ENCODE measurements at regions not wholly inside any gene's neighbourhood (a gene's known extent, or its start where the extent isn't known, plus 50 kb on each side); places are given as distances from the start of the nearest gene placed in this dataset.

DNA sequence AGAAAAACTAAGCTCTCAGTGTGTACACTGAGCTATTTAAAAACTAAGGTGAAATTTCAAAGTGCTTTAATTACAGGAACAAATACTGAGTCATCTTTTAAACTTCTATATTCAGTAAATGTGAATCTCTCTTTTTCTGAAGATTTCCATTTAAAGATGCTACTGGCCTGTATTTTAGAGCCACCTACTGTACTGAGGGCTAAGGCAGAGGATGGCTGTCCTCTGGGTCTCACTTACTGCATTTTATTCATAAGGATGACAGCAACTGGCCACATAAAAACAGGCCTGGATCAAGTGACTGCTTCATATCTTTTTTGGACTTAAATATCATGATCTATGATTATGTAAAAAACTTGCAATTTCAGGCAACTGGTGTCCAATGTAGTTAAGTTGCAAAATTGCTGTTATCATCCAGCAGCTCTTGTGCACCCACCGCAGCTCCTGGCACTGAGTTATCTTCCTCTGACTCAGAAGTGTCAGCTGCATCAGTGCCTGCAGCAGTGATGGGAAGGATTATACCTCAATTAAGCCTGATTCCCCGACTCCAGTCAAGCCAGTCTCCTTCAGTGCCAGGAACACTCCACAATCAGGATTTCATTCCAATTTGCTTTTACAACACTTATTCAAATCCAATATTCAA lies 1073.7 kb downstream of the PDHA2 start:
- ChIA-PET POLR2A (no interaction called here), CTCF (no interaction called here)
- Histone ChIP-seq H3K36me3 (ENCODE audit: control insufficient read depth, insufficient read depth, low read length) (no peaks in the 10 kb centered on the region), H3K9me3 (no peaks in the 10 kb centered on the region), H3K4me1 (no peaks in the 10 kb centered on the region), H3K27me3 (replicated peaks; ENCODE audit: control insufficient read depth, insufficient read depth, low read length) (no peaks in the 10 kb centered on the region), H3K4me3 (ENCODE audit: low read depth, low read length) (no peak overlapping the region)
- BruUV-seq (replicated peaks), result no TSS peak
- no peak for TF ChIP-seq CTCF (IDR thresholded peaks at IDR 0.05; ENCODE audit: insufficient read depth in 1 of 2, low read depth in 1 of 2, low read length in 1 of 2, severe bottlenecking in 1 of 2, unreplicated experiment in 1 of 2)
- no peaks in the 10 kb centered on the region for H3K9me3 Mint-ChIP-seq (ENCODE audit: unreplicated experiment)
- H3K4me3 Mint-ChIP-seq (ENCODE audit: unreplicated experiment), result no peak overlapping the region
- H3K27ac Mint-ChIP-seq (ENCODE audit: unreplicated experiment), result no peak overlapping the region
- DNase-seq, result no peak
- no peaks in the 10 kb centered on the region for H3K4me1 Mint-ChIP-seq (ENCODE audit: low read depth, unreplicated experiment)
- no peaks in the 10 kb centered on the region for H3K27me3 Mint-ChIP-seq (ENCODE audit: insufficient read depth, unreplicated experiment)
- H3K36me3 Mint-ChIP-seq (ENCODE audit: insufficient read depth, unreplicated experiment), result no peaks in the 10 kb centered on the region
- intact Hi-C loops (cut with micrococcal nuclease; ENCODE audit: unreplicated experiment), result no loop called here

GRCh38 chr4:96916711-96917110 lies 1076.8 kb downstream of the PDHA2 start:
- no peak overlapping the region for H3K27ac Mint-ChIP-seq (ENCODE audit: unreplicated experiment)
- Histone ChIP-seq H3K9me3 (no peaks in the 10 kb centered on the region), H3K4me1 (no peaks in the 10 kb centered on the region), H3K27me3 (replicated peaks; ENCODE audit: control insufficient read depth, insufficient read depth, low read length) (no peaks in the 10 kb centered on the region), H3K4me3 (ENCODE audit: low read depth, low read length) (no peak overlapping the region), H3K36me3 (ENCODE audit: control insufficient read depth, insufficient read depth, low read length) (no peaks in the 10 kb centered on the region)
- H3K27me3 Mint-ChIP-seq (ENCODE audit: insufficient read depth, unreplicated experiment), result no peaks in the 10 kb centered on the region
- no peaks in the 10 kb centered on the region for H3K4me1 Mint-ChIP-seq (ENCODE audit: low read depth, unreplicated experiment)
- TF ChIP-seq CTCF (IDR thresholded peaks at IDR 0.05; ENCODE audit: insufficient read depth in 1 of 2, low read depth in 1 of 2, low read length in 1 of 2, severe bottlenecking in 1 of 2, unreplicated experiment in 1 of 2), result no peak
- CTCF ChIA-PET, result no interaction called here
- no TSS peak for BruUV-seq (replicated peaks)
- no peak overlapping the region for H3K4me3 Mint-ChIP-seq (ENCODE audit: unreplicated experiment)
- H3K9me3 Mint-ChIP-seq (ENCODE audit: unreplicated experiment), result no peaks in the 10 kb centered on the region
- POLR2A ChIA-PET, result no interaction called here
- DNase-seq, result no peak
- no peaks in the 10 kb centered on the region for H3K36me3 Mint-ChIP-seq (ENCODE audit: insufficient read depth, unreplicated experiment)
- intact Hi-C loops (cut with micrococcal nuclease; ENCODE audit: unreplicated experiment), result no loop called here

DNA sequence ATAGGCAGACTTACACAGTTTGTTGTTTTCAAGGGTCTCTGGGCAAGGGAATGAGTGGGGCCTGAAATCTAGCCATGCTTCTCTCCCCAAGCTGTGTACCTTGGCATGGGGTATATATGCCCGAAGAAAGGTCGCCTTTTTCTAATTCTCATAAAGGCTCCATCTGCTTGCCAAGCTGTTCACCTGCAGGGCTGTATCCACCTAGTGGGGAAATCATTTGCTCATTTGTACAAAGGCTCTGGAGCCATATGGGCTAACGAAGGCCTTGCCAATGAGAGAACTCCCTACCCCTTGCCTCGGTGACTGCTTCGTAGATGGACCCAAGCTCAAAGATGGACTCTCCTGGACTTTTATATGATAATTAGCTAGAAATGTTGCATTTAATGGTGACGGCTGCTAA lies 1097.0 kb downstream of the PDHA2 start:
- no TSS peak for BruUV-seq (replicated peaks)
- ChIA-PET POLR2A (no interaction called here), CTCF (no interaction called here)
- no peaks in the 10 kb centered on the region for H3K36me3 ChIP-seq (ENCODE audit: control insufficient read depth, insufficient read depth, low read length)
- DNase-seq, result no peak
- intact Hi-C loops (cut with micrococcal nuclease; ENCODE audit: unreplicated experiment), result no loop called here
- no peaks in the 10 kb centered on the region for H3K4me1 ChIP-seq
- no peaks in the 10 kb centered on the region for H3K9me3 ChIP-seq
- Mint-ChIP-seq H3K36me3 (ENCODE audit: insufficient read depth, unreplicated experiment) (no peaks in the 10 kb centered on the region), H3K27ac (ENCODE audit: unreplicated experiment) (no peak overlapping the region), H3K4me1 (ENCODE audit: low read depth, unreplicated experiment) (no peaks in the 10 kb centered on the region), H3K27me3 (ENCODE audit: insufficient read depth, unreplicated experiment) (peaks cover 5% of the 10 kb centered on the region), H3K4me3 (ENCODE audit: unreplicated experiment) (no peak overlapping the region), H3K9me3 (ENCODE audit: unreplicated experiment) (no peaks in the 10 kb centered on the region)
- H3K27me3 ChIP-seq (replicated peaks; ENCODE audit: control insufficient read depth, insufficient read depth, low read length), result no peaks in the 10 kb centered on the region
- H3K4me3 ChIP-seq (ENCODE audit: low read depth, low read length), result no peak overlapping the region
- no peak for TF ChIP-seq CTCF (IDR thresholded peaks at IDR 0.05; ENCODE audit: insufficient read depth in 1 of 2, low read depth in 1 of 2, low read length in 1 of 2, severe bottlenecking in 1 of 2, unreplicated experiment in 1 of 2)
